ENCODE measurements at regions not wholly inside any gene's neighbourhood (a gene's known extent, or its start where the extent isn't known, plus 50 kb on each side); places are given as distances from the start of the nearest gene placed in this dataset.

DNA sequence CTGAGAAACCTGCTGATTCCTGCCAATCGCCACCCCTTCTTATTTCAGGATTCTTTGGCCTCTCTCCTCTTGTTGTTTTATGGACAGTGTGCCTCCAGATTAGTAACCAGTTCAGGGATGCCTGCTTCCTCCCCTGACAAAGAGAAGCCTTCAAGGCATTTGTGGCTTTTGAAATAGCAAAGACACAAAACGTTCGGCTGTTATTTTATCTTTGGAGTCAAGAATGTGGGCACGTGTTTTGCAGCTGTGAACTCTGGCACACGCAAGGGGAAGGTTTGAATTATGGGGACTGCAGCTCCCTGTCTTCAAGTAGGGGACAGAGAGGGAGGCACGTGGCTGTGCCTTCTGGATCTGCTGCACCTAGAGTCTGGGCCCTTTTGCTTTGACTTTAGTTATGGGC lies 157.9 kb upstream of the GRB10 start:
- H3K36me3 ChIP-seq: no peaks in the 10 kb centered on the region
- peaks cover 5% of the 10 kb centered on the region for H3K27me3 ChIP-seq
- WGBS: 35% methylated on average over 6 of the region's 6 CpGs
- H3K4me1 ChIP-seq: no peaks in the 10 kb centered on the region
- no peak for DNase-seq (ENCODE audit: low spot score in 2 of 2)
- H3K4me3 ChIP-seq: no peak overlapping the region
- TF ChIP-seq EP300 (IDR thresholded peaks at IDR 0.05) (no peak), POLR2AphosphoS5 (IDR thresholded peaks at IDR 0.05) (no peak), POLR2A (IDR thresholded peaks at IDR 0.05) (no peak)
- TF ChIP-seq, protein P1, sequence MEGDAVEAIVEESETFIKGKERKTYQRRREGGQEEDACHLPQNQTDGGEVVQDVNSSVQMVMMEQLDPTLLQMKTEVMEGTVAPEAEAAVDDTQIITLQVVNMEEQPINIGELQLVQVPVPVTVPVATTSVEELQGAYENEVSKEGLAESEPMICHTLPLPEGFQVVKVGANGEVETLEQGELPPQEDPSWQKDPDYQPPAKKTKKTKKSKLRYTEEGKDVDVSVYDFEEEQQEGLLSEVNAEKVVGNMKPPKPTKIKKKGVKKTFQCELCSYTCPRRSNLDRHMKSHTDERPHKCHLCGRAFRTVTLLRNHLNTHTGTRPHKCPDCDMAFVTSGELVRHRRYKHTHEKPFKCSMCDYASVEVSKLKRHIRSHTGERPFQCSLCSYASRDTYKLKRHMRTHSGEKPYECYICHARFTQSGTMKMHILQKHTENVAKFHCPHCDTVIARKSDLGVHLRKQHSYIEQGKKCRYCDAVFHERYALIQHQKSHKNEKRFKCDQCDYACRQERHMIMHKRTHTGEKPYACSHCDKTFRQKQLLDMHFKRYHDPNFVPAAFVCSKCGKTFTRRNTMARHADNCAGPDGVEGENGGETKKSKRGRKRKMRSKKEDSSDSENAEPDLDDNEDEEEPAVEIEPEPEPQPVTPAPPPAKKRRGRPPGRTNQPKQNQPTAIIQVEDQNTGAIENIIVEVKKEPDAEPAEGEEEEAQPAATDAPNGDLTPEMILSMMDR (IDR thresholded peaks at IDR 0.05): no peak
- no peak overlapping the region for H3K27ac ChIP-seq
- H3K9me3 ChIP-seq: no peaks in the 10 kb centered on the region

DNA sequence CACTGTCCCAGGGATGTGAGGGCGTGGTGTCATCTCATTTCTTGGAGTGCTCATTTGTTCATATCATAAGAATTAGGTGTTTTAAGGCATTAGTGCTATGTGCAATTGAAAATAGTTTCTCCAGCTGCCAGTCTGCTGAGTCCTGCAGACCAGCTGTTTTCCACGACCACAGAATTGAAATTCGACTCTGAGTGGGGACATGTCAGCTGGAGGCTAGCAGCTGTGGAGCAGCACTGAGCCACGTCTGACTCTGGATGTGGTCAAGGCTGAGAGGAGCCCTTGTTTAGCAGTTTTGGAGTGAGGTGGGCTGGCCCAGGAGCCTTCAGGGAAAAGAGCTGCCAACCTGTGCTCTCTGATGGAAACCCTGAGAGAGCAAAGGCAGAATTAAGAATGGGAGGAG lies 156.3 kb upstream of the GRB10 start:
- no peak for DNase-seq (ENCODE audit: low spot score in 2 of 2)
- no peak overlapping the region for H3K4me3 ChIP-seq
- H3K27me3 ChIP-seq: peaks cover 2% of the 10 kb centered on the region
- no peaks in the 10 kb centered on the region for H3K4me1 ChIP-seq
- no peak overlapping the region for H3K27ac ChIP-seq
- no peaks in the 10 kb centered on the region for H3K36me3 ChIP-seq
- H3K9me3 ChIP-seq: no peaks in the 10 kb centered on the region
- TF ChIP-seq POLR2A (IDR thresholded peaks at IDR 0.05) (no peak), POLR2AphosphoS5 (IDR thresholded peaks at IDR 0.05) (no peak), EP300 (IDR thresholded peaks at IDR 0.05) (no peak)
- TF ChIP-seq, protein P1 (IDR thresholded peaks at IDR 0.05): no peak
- WGBS: 54% methylated on average over 4 of the region's 4 CpGs

DNA sequence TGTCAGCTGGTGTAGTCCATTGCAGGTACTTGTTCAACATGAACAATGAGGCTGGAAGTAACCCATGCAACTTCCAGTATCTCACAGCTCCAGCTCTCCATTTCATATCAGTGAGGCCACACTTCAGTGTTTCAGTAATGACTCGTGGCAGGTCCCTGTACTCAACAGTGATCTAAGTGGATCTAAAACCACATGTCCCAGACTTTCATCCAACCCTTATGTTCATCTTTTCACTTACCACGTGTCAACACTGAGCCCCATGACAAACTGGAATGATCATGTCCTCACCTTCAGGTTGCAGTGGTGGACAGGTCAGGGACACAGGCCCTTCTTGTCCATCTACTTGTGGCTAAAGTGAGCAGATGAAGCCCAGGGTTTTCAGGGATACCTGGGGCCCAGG lies 155.0 kb upstream of the GRB10 start:
- H3K36me3 ChIP-seq: no peaks in the 10 kb centered on the region
- 76% methylated on average over 2 of the region's 2 CpGs for WGBS
- H3K4me1 ChIP-seq: no peaks in the 10 kb centered on the region
- H3K27me3 ChIP-seq: peaks cover 2% of the 10 kb centered on the region
- TF ChIP-seq POLR2AphosphoS5 (IDR thresholded peaks at IDR 0.05) (no peak), POLR2A (IDR thresholded peaks at IDR 0.05) (no peak), EP300 (IDR thresholded peaks at IDR 0.05) (no peak)
- TF ChIP-seq, protein P1 (IDR thresholded peaks at IDR 0.05): no peak
- H3K4me3 ChIP-seq: no peak overlapping the region
- no peak overlapping the region for H3K27ac ChIP-seq
- no peak for DNase-seq (ENCODE audit: low spot score in 2 of 2)
- no peaks in the 10 kb centered on the region for H3K9me3 ChIP-seq

DNA sequence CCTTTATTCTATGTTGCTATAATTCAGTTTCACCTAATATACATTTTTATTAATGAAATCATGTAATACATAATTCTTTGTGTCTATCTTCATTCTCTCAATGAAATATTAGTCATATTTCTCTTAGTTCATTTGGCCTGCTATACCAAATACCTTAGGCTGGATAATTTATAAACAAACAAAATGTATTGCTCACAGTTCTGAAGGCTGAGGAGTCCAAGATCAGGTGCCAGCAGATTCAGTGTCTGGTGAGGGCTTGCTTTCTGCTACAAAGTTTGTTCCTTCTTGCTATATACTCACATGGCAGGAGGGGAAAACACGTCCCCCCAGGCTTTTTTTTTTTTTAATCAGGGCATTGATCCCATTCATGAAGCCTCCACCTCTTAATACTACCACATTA lies 143.4 kb upstream of the GRB10 start:
- no peak for TF ChIP-seq POLR2A (IDR thresholded peaks at IDR 0.05)
- H3K27ac ChIP-seq: no peak overlapping the region
- DNase-seq (ENCODE audit: low spot score in 2 of 2): no peak
- no peaks in the 10 kb centered on the region for H3K27me3 ChIP-seq
- H3K9me3 ChIP-seq: no peaks in the 10 kb centered on the region
- no peaks in the 10 kb centered on the region for H3K36me3 ChIP-seq
- 43% methylated on average over 1 of the region's 1 CpG for WGBS
- no peaks in the 10 kb centered on the region for H3K4me1 ChIP-seq
- H3K4me3 ChIP-seq: no peak overlapping the region

DNA sequence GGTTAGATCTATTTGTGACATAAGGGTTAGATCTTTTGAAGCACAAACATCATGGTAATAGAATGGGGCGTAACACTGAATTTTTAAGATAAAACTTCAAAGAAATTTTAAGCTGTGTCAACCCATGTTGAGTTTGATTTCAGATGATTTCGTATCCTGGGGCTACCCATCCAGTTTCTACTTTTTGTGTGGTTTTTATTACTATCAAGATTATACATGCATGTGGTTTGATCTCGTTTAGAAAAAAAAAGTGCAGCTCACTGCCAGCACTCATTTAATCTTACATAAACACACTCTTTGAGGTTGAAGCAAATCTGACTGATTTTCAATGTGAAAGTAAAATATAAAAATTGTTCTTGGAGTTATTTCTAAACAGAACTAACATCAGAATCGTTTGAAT lies 140.8 kb upstream of the GRB10 start:
- Histone ChIP-seq H3K4me1 (no peaks in the 10 kb centered on the region), H3K27ac (no peak overlapping the region), H3K27me3 (no peaks in the 10 kb centered on the region), H3K9me3 (no peaks in the 10 kb centered on the region), H3K36me3 (no peaks in the 10 kb centered on the region), H3K4me3 (no peak overlapping the region)
- TF ChIP-seq POLR2A (IDR thresholded peaks at IDR 0.05): no peak
- TF ChIP-seq POLR2AphosphoS5 (IDR thresholded peaks at IDR 0.05): no peak
- TF ChIP-seq, protein P1 (IDR thresholded peaks at IDR 0.05): no peak
- TF ChIP-seq EP300 (IDR thresholded peaks at IDR 0.05): no peak
- 39% methylated on average over 4 of the region's 4 CpGs for WGBS
- DNase-seq (ENCODE audit: low spot score in 2 of 2): no peak

DNA sequence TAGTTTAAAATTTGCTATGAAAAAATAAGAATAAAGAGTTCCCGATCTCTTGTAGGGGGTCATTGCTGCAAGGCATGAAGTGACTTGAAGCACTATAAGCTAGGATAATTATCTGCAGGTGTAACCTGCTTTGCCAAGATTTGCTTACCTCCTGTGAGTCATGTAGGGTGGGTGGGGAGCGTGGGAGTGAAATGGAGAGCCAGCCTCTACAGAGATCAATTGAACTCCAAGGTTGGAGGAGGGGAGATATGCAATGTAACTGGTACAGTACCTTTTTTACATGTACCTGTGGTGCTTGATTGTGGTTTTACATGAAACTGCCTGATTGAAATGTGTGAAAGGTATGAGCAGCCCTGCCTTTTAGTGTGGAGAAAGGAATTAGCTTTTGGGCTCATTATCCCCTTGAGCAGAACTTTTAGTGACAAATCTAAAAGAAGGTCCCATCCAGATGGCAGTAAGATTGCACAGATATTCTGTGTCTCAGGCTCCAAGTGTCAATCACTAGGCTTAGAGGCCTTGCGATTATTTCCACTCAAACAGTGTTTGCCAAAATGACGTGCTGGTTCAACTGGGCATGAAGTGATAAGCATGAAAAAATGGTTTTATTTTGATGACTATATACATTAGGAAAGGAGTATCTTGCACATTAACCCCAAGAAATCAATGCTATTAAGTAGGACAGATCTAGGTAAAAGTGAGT lies 138.6 kb upstream of the GRB10 start:
- TF ChIP-seq, protein P1 (IDR thresholded peaks at IDR 0.05): no peak
- TF ChIP-seq EP300 (IDR thresholded peaks at IDR 0.05): no peak
- TF ChIP-seq POLR2AphosphoS5 (IDR thresholded peaks at IDR 0.05): no peak
- TF ChIP-seq POLR2A (IDR thresholded peaks at IDR 0.05): no peak
- no peaks in the 10 kb centered on the region for H3K27me3 ChIP-seq
- H3K27ac ChIP-seq: no peak overlapping the region
- no peak overlapping the region for H3K4me3 ChIP-seq
- no peaks in the 10 kb centered on the region for H3K9me3 ChIP-seq
- DNase-seq (ENCODE audit: low spot score in 2 of 2): no peak
- no peaks in the 10 kb centered on the region for H3K4me1 ChIP-seq
- 47% methylated on average over 3 of the region's 4 CpGs for WGBS
- H3K36me3 ChIP-seq: no peaks in the 10 kb centered on the region
